KG1 (cell line): ENCODE measurements at regions not wholly inside any gene's neighbourhood (a gene's known extent, or its start where the extent isn't known, plus 50 kb on each side); places are given as distances from the start of the nearest gene placed in this dataset.

Experiments
- DNase-seq: peaks from one replicate; lab custom pipeline; 2025; lab: John Stamatoyannopoulos, UW

- DNase-seq, result no peak
Measured at GRCh38 chr2:61722318-61722717, 131.5 kb downstream of the FAM161A start.

DNA sequence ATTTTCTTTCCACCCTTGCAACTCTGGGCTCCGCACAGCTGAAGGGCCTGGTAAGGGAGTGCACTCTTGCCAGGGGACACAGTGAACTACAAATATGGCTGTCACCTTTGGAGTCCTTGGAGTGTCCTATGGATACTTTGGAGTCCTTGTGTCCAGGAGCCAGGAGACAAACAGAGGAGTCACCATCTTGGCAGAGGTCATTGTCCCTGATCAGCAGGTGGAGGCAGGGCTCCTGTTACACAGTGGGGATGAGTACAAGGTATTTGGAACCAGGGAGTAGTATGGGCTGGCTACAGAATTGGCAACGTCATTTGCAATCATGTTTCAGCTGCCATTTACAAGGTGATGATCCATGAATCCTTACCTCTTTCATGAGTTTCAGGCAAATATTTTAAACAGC is 132.5 kb downstream of the FAM161A start:
- no peak for DNase-seq

- no peak for DNase-seq
Measured at GRCh38 chr2:61720911-61721310, 132.9 kb downstream of the FAM161A start.

DNA sequence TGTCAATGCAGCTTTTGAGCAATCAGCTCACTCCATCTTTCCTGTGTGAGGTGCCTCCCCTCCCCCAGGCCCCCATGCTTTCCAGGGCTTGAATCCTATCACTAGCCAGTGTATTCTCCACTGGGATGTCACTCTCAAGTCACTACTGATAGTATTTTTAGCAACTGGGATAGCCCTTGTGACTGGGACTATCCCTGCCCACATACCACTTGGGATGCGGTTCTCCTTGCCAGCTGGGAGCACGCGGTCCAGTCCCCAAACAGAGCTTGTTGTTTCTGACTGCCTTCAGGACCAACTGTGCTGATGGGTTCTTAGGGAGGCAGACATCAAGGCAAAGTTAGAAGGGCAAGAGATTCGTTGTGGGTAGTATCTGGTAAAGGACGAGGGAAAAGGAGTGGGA is 134.9 kb downstream of the FAM161A start:
- DNase-seq, result no peak

- no peak for DNase-seq
Measured at GRCh38 chr2:61715506-61715905, 138.4 kb downstream of the FAM161A start.

GRCh38 chr2:61714210-61714609 is 139.7 kb downstream of the FAM161A start:
- no peak for DNase-seq

DNA sequence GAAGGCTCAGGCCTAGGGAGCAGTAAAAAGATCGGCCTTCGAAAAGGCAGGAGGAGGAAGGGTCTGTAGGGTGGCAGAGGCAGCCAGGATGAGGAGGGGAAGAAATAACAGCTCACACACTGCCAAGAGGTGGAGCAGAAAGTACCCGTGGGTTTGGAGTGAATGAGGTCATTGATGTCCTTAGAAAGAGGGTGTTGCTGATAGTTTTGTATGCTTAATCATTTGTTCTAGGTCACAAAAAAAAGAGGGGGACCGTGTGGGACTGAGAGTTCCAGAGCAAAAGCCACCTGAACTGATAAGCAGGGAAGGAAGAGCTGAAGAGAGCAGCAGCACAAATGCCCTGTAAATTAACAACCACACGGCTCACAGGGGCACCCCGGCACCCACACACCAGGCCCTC is 140.4 kb downstream of the FAM161A start:
- no peak for DNase-seq

- DNase-seq, result no peak
Measured at GRCh38 chr2:61712060-61712459, 141.8 kb downstream of the FAM161A start.

- DNase-seq, result no peak
Measured at GRCh38 chr2:61710711-61711110, 143.1 kb downstream of the FAM161A start.

GRCh38 chr2:61707984-61708852 is 145.6 kb downstream of the FAM161A start:
- no peak for DNase-seq

DNA sequence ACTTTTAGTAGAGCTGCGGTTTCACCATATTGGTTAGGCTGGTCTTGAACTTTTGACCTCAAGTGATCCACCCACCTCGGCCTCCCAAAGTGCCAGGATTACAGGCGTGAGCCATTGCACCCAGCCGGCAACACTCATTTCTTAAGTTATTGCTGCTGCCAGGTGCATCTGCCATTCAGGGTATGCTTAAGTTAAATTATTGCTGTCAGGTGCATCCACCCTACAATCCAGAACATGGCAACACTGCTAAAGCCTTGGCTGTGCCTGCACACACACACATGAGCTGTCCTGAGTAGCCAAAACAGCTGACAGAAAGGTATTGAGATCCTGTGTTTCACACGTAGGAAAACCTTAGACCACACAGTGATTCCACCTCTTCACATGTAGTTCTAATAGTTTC is 148.2 kb downstream of the FAM161A start:
- DNase-seq, result no peak

- no peak for DNase-seq
Measured at GRCh38 chr2:61704364-61704763, 149.5 kb downstream of the FAM161A start.

DNA sequence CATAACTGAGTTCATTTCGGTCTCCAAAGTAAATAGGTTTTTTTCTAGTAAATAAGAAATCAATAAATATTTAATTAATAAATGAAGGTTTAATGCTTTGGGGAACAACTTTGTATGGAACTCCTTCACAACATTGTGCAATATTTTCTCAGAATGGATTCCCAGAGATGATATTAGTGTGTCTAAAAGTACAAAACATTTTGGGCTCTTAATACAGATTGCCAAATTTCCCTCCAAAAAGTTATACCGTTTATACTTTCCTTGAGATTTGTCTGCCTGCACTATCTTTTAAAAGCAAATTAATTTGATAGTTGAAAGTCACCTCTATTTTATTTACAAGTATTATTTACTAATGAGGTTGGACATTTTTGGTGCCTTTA is 151.8 kb downstream of the FAM161A start:
- no peak for DNase-seq

DNA sequence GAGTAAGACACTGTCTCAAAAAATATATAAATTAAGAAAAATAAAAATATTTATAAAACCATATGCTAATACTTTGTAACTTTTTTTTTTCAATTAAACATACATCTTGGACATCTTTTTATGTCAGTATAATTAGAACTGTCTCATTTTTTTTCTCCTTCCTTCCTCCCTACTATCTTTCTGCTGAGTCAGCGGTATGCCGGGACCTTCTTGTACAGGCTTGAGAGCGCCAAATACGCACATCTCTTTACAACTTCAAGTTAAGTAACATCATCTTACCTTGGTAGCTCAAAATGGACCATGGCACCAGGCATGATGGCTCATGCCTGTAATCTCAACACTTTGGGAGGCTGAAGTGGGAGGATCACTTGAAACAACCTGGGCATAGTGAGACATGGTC is 153.4 kb downstream of the FAM161A start:
- no peak for DNase-seq

GRCh38 chr2:61694312-61695274 is 156.4 kb upstream of the XPO1 start:
- DNase-seq, result peak; percentile 72

DNA sequence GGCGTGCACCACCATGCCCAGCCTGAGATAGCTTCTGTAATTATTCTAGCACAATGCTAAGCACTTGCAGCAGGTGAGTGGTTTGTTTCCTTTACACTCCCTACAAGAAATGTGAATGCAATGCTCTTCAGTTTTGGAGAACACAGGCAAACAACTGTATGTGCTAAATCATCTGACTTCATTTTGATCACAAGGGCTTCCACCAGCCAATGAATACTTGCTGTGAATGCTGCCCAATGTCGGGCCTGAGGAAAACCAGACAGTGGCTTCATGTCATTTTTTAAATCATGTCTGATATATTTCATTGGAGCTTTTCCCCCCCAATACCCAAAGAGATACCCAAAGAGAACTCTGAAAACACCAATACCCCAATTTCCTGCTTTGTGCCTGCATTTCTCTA is 155.6 kb upstream of the XPO1 start:
- DNase-seq, result no peak

GRCh38 chr2:61690078-61690596 is 152.0 kb upstream of the XPO1 start:
- DNase-seq, result no peak

DNA sequence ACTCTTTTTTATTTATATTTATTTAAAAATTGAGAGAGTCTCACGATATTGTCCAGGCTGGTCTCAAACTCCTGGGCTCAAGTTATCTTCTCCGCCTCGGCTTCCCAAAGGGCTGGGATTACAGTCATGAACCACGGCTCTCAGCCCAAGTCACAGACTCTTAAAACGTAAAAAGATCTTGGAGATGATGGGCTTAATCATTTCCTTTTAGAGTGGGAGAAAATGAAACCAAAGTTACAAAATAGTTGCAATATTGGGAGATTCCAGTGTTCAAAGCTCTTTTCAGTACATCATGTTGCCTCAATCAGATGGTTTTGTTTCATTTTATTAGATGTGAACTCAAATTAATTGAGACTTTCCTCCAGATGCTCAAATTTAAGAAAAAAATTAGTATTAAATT is 151.4 kb upstream of the XPO1 start:
- no peak for DNase-seq

GRCh38 chr2:61688369-61689334 is 150.5 kb upstream of the XPO1 start:
- no peak for DNase-seq

- no peak for DNase-seq
Measured at GRCh38 chr2:61679096-61679495, 140.9 kb upstream of the XPO1 start.

DNA sequence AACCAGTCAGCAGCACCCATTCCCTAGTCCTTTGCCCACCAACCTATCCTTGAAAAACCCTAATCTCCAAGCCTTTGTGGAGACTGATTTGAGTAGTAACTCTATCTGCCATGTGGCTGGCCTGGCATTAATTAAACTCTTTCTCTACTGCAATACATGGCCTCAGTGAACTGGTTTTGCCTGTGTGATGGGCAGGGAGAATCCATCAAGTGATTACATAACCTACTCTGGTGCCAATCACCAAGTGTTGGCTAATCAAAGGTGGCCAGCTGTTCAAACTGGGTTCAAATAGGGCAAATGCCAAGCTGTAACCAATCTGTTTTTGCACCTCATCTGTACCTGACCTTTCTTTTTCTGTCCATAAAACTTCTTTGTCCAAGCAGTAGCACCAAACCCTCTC is 139.8 kb upstream of the XPO1 start:
- no peak for DNase-seq

DNA sequence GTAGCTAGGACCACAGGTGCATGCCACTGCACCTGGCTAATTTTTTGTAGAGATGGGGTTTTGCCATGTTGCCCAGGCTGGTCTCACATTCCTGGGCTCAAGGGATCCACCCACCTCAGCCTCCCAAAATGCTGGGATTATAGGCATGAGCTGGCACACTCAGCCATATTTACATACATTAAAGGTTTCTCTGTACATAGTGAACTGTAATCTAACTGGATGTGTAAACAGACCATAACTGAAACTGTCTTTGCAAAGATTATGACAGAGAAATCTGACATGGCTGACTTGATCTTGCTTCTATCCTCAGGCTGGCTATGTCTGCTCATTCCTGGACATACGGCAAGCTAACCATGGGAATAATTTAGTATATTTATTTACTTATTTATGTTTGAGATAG is 139.2 kb upstream of the XPO1 start:
- DNase-seq, result no peak
